Mesendoderm (in vitro differentiated cells): ENCODE measurements at regions not wholly inside any gene's neighbourhood (a gene's known extent, or its start where the extent isn't known, plus 50 kb on each side); places are given as distances from the start of the nearest gene placed in this dataset.

Experiments
- DNase-seq: peaks from one replicate; pipeline ENCODE4 v3.0.0; 2013
- H2AK5ac ChIP-seq: 2 replicates; pipeline ENCODE4 v1.6.1; 2013; ENCODE audit warnings: low read length, inconsistent platforms
- H2BK120ac ChIP-seq: 2 replicates; pipeline ENCODE4 v1.6.1; 2013; ENCODE audit warnings: low read depth, mild to moderate bottlenecking, low read length, moderate library complexity, mixed read lengths
- H2BK15ac ChIP-seq: replicated peaks from 2 replicates; pipeline ENCODE4 v1.6.1; 2013; ENCODE audit warnings: low read depth, mild to moderate bottlenecking, moderate library complexity
- H2BK5ac ChIP-seq: 2 replicates; pipeline ENCODE4 v1.6.1; 2013; ENCODE audit warnings: low read length, inconsistent platforms
- H3K18ac ChIP-seq: 2 replicates; pipeline ENCODE4 v1.6.1; 2013; ENCODE audit warnings: mild to moderate bottlenecking, low read length, mixed read lengths
- H3K23ac ChIP-seq: one replicate; pipeline ENCODE4 v1.6.1; 2013; ENCODE audit warnings: low read length
- H3K27ac ChIP-seq: 2 replicates; pipeline ENCODE4 v1.5.1; 2013; ENCODE audit warnings: low read depth, mild to moderate bottlenecking, inconsistent platforms, low read length, moderate library complexity
- H3K27me3 ChIP-seq: 2 replicates; pipeline ENCODE4 v1.6.1; 2013; ENCODE audit warnings: low read length, control low read depth, mild to moderate bottlenecking, inconsistent platforms; ENCODE audit not compliant: insufficient read depth, poor library complexity
- H3K36me3 ChIP-seq: 2 replicates; pipeline ENCODE4 v1.6.1; 2013; ENCODE audit warnings: low read length, inconsistent platforms; ENCODE audit not compliant: control insufficient read depth, insufficient read depth
- H3K4ac ChIP-seq: one replicate; pipeline ENCODE4 v1.6.1; 2013; ENCODE audit warnings: low read depth, mild to moderate bottlenecking, low read length, moderate library complexity
- H3K4me1 ChIP-seq: 2 replicates; pipeline ENCODE4 v1.6.1; 2013; ENCODE audit warnings: low read depth, low read length, inconsistent platforms; ENCODE audit not compliant: control insufficient read depth
- H3K4me2 ChIP-seq: 2 replicates; pipeline ENCODE4 v1.6.1; 2013; ENCODE audit warnings: low read length
- H3K4me3 ChIP-seq: 2 replicates; pipeline ENCODE4 v1.5.1; 2013; ENCODE audit warnings: mild to moderate bottlenecking, low read length
- H3K56ac ChIP-seq: one replicate; pipeline ENCODE4 v1.6.1; 2013; ENCODE audit warnings: low read length
- H3K79me1 ChIP-seq: 2 replicates; pipeline ENCODE4 v1.6.1; 2013; ENCODE audit warnings: low read length, inconsistent platforms
- H3K79me2 ChIP-seq: 2 replicates; pipeline ENCODE4 v1.6.1; 2013; ENCODE audit warnings: mild to moderate bottlenecking, low read length; ENCODE audit not compliant: control insufficient read depth, insufficient read depth
- H3K9ac ChIP-seq: 2 replicates; pipeline ENCODE4 v1.6.1; 2013; ENCODE audit warnings: low read length, inconsistent platforms
- H4K5ac ChIP-seq: one replicate; pipeline ENCODE4 v1.6.1; 2013; ENCODE audit warnings: low read length
- H4K8ac ChIP-seq: one replicate; pipeline ENCODE4 v1.6.1; 2013; ENCODE audit warnings: low read depth, mild to moderate bottlenecking, control low read depth, low read length, moderate library complexity
- WGBS: extraction: QIAGEN DNeasy Blood & Tissue Kit; methylation state at CpG from one replicate; pipeline ENCODE4 v1.1.7; 2013; ENCODE audit warnings: low lambda C conversion rate, missing lambda C conversion rate; ENCODE audit not compliant: insufficient coverage; ENCODE audit errors: extremely low coverage; 5-methylcytosine and 5-hydroxymethylcytosine counted together

- H2AK5ac ChIP-seq, result no peak overlapping the region
- H3K56ac ChIP-seq, result no peak overlapping the region
- no peak overlapping the region for H3K4ac ChIP-seq
- DNase-seq, result no peak
- H3K4me2 ChIP-seq, result no peak overlapping the region
- H3K36me3 ChIP-seq, result no peaks in the 10 kb centered on the region
- H4K8ac ChIP-seq, result no peak overlapping the region
- WGBS, result no CpG with 5 or more reads among the region's 1 CpG
- H3K23ac ChIP-seq, result no peak overlapping the region
- no peak overlapping the region for H2BK15ac ChIP-seq
- no peak overlapping the region for H3K18ac ChIP-seq
- H3K4me1 ChIP-seq, result no peaks in the 10 kb centered on the region
- no peak overlapping the region for H3K9ac ChIP-seq
- no peak overlapping the region for H2BK5ac ChIP-seq
- H3K79me1 ChIP-seq, result no peaks in the 10 kb centered on the region
- no peak overlapping the region for H3K4me3 ChIP-seq
- H3K27ac ChIP-seq, result no peak overlapping the region
- no peaks in the 10 kb centered on the region for H3K79me2 ChIP-seq
- H3K27me3 ChIP-seq, result no peaks in the 10 kb centered on the region
- H4K5ac ChIP-seq, result no peak overlapping the region
- H2BK120ac ChIP-seq, result no peak overlapping the region
Observed at GRCh38 chr2:4122726-4123125, 419.4 kb downstream of the DCDC2C start.

- H4K8ac ChIP-seq, result no peak overlapping the region
- no peak overlapping the region for H2BK5ac ChIP-seq
- no peak overlapping the region for H2BK15ac ChIP-seq
- no peak overlapping the region for H2BK120ac ChIP-seq
- no peak overlapping the region for H3K9ac ChIP-seq
- H3K4ac ChIP-seq, result no peak overlapping the region
- H3K4me3 ChIP-seq, result no peak overlapping the region
- H3K18ac ChIP-seq, result no peak overlapping the region
- H2AK5ac ChIP-seq, result no peak overlapping the region
- no peaks in the 10 kb centered on the region for H3K4me1 ChIP-seq
- H3K23ac ChIP-seq, result no peak overlapping the region
- no peak overlapping the region for H3K27ac ChIP-seq
- H3K27me3 ChIP-seq, result peaks cover 2% of the 10 kb centered on the region
- no peak for DNase-seq
- no peaks in the 10 kb centered on the region for H3K79me1 ChIP-seq
- H3K56ac ChIP-seq, result no peak overlapping the region
- H3K79me2 ChIP-seq, result no peaks in the 10 kb centered on the region
- no CpG with 5 or more reads among the region's 1 CpG for WGBS
- H4K5ac ChIP-seq, result no peak overlapping the region
- H3K36me3 ChIP-seq, result no peaks in the 10 kb centered on the region
- H3K4me2 ChIP-seq, result no peak overlapping the region
Observed at GRCh38 chr2:4130651-4131050, 427.3 kb downstream of the DCDC2C start.

GRCh38 chr2:4134551-4135550, 431.5 kb downstream of the DCDC2C start:
- no peaks in the 10 kb centered on the region for H3K79me2 ChIP-seq
- H3K18ac ChIP-seq, result no peak overlapping the region
- no CpG with 5 or more reads among the region's 8 CpGs for WGBS
- H3K4me3 ChIP-seq, result no peak overlapping the region
- no peak overlapping the region for H2AK5ac ChIP-seq
- no peak for DNase-seq
- H3K4me1 ChIP-seq, result no peaks in the 10 kb centered on the region
- no peak overlapping the region for H3K4me2 ChIP-seq
- H4K8ac ChIP-seq, result no peak overlapping the region
- H3K9ac ChIP-seq, result no peak overlapping the region
- H3K27ac ChIP-seq, result no peak overlapping the region
- no peak overlapping the region for H3K4ac ChIP-seq
- H2BK120ac ChIP-seq, result no peak overlapping the region
- H3K36me3 ChIP-seq, result no peaks in the 10 kb centered on the region
- no peak overlapping the region for H2BK15ac ChIP-seq
- H3K79me1 ChIP-seq, result no peaks in the 10 kb centered on the region
- H4K5ac ChIP-seq, result no peak overlapping the region
- H2BK5ac ChIP-seq, result no peak overlapping the region
- H3K23ac ChIP-seq, result no peak overlapping the region
- no peak overlapping the region for H3K56ac ChIP-seq
- H3K27me3 ChIP-seq, result peaks cover 2% of the 10 kb centered on the region

- H3K23ac ChIP-seq, result no peak overlapping the region
- no peak overlapping the region for H3K9ac ChIP-seq
- no peak overlapping the region for H3K18ac ChIP-seq
- no peak overlapping the region for H2AK5ac ChIP-seq
- H3K27me3 ChIP-seq, result no peaks in the 10 kb centered on the region
- no peak overlapping the region for H4K8ac ChIP-seq
- no peaks in the 10 kb centered on the region for H3K4me1 ChIP-seq
- H3K36me3 ChIP-seq, result no peaks in the 10 kb centered on the region
- H3K27ac ChIP-seq, result no peak overlapping the region
- H3K4me3 ChIP-seq, result no peak overlapping the region
- no peak for DNase-seq
- H2BK5ac ChIP-seq, result no peak overlapping the region
- no peak overlapping the region for H2BK120ac ChIP-seq
- no peak overlapping the region for H3K56ac ChIP-seq
- no peak overlapping the region for H3K4me2 ChIP-seq
- H4K5ac ChIP-seq, result no peak overlapping the region
- WGBS, result no CpG with 5 or more reads among the region's 14 CpGs
- H3K79me1 ChIP-seq, result no peaks in the 10 kb centered on the region
- H3K4ac ChIP-seq, result no peak overlapping the region
- no peaks in the 10 kb centered on the region for H3K79me2 ChIP-seq
- no peak overlapping the region for H2BK15ac ChIP-seq
Observed at GRCh38 chr2:4135765-4136164, 432.4 kb downstream of the DCDC2C start.

GRCh38 chr2:4139316-4139715, 435.9 kb downstream of the DCDC2C start:
- no peak overlapping the region for H3K9ac ChIP-seq
- no peak overlapping the region for H2BK15ac ChIP-seq
- no peak overlapping the region for H3K4ac ChIP-seq
- H3K79me1 ChIP-seq, result no peaks in the 10 kb centered on the region
- no peak overlapping the region for H2BK5ac ChIP-seq
- no peaks in the 10 kb centered on the region for H3K4me1 ChIP-seq
- no peak overlapping the region for H2AK5ac ChIP-seq
- no peaks in the 10 kb centered on the region for H3K27me3 ChIP-seq
- no peak overlapping the region for H4K5ac ChIP-seq
- no peak overlapping the region for H3K18ac ChIP-seq
- no peak overlapping the region for H3K4me3 ChIP-seq
- H3K79me2 ChIP-seq, result no peaks in the 10 kb centered on the region
- no CpG with 5 or more reads among the region's 6 CpGs for WGBS
- DNase-seq, result no peak
- no peak overlapping the region for H3K56ac ChIP-seq
- H2BK120ac ChIP-seq, result no peak overlapping the region
- H3K23ac ChIP-seq, result no peak overlapping the region
- no peaks in the 10 kb centered on the region for H3K36me3 ChIP-seq
- H4K8ac ChIP-seq, result no peak overlapping the region
- no peak overlapping the region for H3K4me2 ChIP-seq
- no peak overlapping the region for H3K27ac ChIP-seq
